HG02938 (cell line): ENCODE measurements at regions not wholly inside any gene's neighbourhood (a gene's known extent, or its start where the extent isn't known, plus 50 kb on each side); places are given as distances from the start of the nearest gene placed in this dataset.

Experiments used
- ATAC-seq: cut with Tn5 transposase; IDR thresholded peaks from one replicate; pipeline ENCODE4 v1.9.1; 2021; ENCODE audit warnings: mild to moderate bottlenecking, moderate library complexity; ENCODE audit not compliant: unreplicated experiment

DNA sequence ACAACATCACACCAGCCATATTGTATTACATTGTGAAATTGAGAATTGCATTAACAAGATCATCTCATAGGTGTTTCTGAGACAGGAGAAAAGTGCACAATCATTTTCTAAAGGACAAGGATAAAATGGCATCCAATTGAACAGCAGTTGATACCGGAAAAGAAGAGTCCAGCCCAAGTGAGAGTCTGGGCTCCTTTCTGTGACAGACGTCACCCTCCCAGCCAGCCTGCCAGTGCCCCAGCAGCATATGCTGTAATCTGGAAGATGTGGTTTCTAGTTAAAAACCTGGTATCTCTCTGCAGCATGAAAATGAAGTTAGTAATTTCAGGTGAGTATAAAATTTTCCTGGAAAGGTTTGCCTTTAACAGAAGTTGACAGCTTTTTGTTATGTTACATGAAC is 1531.7 kb upstream of the PIK3C3 start:
- ATAC-seq, result no peak

DNA sequence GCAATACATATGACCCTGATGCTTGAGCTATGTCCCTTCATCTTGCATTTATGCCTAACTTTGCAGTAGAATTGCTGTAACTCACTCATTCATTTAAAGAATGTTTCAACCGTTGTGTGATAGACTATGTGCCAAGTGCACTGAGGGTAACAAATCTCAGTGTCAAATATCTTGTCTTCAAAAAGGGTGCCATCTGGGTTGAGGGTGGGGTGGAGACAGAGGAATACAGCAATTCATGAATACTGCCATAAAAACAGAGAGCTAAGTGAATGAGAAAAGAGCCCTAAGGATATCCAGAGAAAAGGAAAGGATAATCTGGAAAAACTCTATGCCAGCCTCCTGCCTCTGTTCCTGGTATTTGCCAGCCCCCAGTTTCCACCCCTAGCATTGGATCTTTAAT is 1534.4 kb upstream of the PIK3C3 start:
- ATAC-seq, result no peak

DNA sequence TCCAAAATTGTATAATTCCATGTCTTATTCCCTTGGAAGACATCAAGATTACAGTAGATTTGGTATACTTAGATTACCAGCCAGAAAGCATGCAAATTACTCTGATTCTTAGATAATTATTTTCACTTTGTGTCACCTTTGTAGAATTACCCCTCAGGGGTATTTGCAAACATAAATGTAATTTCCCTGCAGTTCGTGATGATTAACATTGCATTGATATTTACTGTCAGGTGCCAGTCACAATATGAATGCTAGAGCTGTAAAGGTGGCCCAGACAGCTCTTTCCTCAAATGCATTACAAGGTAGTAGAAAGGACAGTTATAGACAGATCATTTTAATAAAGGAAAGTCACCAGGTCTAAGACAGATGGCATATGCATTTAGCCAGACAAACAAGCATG is 1537.5 kb upstream of the PIK3C3 start:
- ATAC-seq, result no peak

DNA sequence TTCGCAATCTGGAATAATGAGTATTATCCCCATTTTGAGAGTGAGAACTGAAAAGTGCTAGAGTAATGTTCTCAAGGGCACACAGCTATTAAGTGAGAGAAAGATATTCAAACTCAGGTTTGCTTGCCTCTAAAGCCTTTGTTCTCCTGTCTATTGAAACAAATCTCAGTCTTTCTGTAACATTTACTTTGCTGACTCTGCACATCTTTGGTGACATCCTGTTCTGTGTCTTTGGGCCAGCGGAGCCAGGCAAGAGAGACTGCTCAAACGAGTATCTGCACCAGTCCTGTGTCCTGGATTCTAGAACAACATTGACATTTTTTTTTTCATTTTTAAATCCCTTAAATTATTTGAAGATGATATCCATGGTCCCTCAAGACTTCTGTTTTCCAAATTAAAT is 1539.2 kb upstream of the PIK3C3 start:
- no peak for ATAC-seq

DNA sequence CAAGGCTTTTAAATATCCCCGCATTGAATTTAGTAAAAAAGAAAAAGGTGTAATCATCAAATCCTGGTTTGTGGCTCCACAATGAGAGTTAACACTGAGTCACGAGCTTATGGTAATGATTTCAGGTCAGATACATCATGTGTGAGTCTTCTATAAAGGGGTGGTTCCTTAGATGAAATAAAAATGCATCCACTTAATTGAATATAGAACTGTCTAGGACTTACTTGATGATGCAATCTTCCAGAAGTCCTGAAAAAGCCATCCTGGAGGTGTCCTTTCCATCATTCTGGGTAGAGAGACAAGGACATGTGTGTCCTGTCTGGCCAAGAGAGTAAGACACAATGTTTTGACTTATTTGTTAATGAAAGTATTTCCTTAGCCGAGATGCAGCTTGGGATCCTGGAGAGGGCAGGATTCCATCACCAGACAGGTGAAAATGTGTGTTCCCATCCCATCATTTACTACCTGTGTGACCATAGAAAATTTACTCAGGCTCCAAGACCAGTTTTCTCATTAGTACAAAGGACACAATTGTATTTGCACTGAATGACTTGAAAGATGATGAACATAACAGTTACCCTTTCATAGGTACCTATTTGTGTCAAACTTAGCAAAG is 1539.8 kb upstream of the PIK3C3 start:
- ATAC-seq, result no peak

DNA sequence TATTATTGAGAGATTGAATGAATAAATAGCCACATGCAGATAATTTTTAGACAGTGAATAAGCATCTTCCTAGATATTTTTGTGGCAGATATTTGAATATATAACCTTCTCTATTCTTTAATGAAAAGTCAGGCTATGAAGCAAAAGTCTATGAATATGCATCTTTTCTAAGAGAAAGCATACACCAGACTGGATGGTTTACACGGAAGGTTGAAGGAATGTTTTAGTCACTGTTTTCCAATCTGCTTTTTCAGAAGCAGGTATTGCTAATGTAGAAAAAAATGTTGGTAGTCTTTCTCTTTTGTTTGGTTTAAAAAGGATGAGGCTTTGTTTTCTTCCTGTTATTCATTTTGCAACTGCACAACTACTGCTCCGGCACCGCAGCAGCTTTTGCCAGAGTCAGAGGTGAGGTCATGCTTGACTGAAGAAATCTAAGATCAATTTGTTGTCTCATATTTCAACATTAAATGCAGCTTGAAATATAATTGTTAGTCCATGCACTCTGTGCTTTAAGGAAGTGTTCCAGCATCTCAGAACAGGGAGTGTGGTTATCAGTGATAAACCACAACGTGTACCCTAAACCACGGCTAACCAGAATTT is 1540.8 kb upstream of the PIK3C3 start:
- no peak for ATAC-seq

DNA sequence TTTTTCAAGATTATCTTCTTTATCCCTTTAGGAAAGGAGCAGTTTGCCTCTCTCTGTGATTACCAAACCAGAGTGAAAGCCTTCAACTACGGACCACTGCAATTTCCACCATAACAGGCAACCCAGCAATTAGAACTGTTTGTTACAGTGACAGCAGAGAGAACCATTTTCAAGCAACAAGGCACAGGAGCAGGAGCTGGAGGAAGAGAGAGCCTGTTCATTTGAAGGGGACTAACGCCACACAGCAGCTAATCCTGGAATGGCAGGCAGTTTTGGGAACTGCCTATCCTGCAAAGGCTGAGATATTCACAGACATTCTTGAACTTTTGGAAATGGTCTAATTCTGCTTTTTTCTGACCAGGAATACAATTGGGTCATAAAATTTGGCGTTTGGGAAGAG is 1541.9 kb upstream of the PIK3C3 start:
- no peak for ATAC-seq

DNA sequence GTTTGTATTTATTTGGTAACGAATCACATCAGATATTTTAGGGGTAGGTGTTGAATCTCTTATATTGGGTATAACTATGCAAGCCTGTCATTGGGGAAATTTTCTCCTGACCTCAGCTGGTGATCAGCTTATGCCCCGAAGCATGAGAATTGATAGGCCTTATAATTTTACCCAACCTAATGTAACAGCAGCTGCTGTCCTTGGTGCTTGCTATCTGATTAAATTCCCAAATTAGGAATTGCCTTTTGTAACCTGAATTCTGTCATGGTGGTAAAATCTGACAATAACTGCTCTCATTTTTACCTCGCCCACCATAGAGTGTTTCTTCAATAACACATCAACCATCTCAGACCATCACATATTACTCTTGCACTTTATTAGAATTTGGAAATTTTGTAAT is 1542.6 kb upstream of the PIK3C3 start:
- ATAC-seq, result no peak

DNA sequence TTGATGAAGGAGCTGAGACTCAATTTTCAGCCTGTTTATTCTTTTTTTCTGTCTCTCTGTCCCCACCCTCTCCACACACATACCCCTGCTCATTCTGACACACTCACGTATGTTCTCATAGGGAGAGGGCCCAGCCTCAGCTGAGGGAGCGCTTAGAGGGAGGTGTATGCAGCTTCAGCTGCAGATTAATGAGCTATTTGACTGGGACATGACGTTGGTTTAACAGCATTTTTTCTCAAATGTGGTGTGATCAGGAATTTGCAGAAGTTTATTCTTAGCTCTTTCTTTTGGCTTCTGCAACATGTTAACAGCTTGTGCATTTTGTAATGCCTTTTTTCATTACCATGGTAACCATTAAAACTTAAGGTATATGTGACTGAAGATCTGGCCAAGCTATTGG is 1547.1 kb upstream of the PIK3C3 start:
- no peak for ATAC-seq

DNA sequence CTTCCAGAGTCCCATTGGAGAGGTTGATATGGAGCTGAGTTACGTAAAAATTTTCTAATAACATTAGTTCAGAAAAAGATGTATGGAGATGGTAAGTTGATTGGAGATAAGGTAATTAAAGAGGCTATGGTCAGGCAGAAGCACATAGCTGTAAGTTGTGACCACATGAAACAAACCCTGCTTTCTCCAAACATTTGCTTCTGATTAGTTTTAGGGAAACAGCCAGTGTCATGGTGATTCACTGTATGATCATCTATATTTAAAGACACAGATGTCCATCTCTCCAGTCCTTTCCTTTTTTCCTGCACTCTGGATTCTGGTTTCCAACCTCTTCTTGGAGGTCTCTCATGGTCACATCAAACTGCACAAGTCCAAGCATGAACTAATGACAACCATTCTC is 1550.8 kb upstream of the PIK3C3 start:
- no peak for ATAC-seq

DNA sequence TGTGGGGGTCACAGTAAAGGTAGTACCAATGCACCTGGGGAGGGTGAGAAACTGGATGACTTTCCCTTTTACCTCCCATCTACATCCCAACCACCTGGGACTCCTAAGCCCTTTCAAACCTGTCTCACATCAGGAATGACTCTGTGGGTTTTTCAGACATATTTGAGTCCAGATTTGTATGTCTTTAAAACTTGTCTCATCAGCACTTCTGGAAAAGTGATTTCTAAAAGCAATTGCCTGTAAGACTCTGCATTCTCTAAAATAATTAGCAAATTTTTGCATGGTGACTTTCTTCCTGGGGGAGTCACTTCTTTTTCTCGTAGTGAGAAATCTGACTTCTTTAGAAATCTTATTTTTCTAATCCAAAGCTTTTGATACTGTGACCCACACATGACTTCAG is 1553.0 kb upstream of the PIK3C3 start:
- no peak for ATAC-seq

DNA sequence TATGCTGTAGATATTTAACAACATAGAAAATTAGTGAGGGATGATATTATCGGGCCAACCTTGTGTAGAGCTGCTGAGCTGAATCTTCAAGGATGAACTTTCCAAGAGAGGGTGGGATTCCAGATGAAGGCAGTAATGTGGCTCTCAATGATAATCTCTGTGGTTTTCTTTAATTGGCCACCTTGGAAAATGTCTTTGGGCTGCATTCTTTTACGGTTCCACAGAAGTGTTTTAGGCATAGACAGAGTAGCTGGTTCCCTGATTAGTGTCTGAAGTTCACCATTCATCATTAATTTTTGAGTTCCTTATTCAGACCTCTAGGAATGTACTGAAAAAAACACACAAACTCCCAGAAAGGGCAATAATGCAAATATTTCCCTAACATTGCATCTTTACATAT is 1566.9 kb upstream of the PIK3C3 start:
- ATAC-seq, result no peak

DNA sequence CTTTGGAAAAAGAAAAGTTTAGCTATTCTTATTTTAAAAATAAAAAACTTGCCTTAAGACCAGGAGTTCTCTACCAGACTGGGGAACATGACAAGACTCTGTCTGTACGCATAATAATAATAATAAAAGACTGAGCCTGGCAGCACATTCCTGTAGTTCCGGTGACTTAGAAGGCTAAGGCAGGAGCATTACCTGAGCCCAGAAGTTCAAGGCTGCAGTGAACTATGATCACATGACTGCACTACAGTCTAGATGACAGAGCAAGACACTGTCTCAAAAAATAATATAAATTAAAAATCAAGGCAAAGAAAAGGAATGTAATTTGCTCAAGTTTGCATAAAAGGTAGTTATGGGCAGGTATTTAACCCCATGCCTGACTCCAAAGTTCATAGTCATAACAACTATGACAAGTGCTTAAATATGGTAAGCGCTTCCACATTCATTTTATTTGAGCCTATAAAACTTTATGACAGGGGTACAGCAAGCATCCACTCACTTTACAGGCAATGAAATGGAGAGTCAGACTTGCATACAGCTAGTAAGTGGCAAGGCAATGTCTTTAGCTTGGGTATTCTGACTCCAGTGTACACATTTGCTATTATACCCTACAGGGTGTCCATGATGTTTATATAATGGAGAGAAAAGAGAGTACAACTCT is 1567.8 kb upstream of the PIK3C3 start:
- no peak for ATAC-seq

DNA sequence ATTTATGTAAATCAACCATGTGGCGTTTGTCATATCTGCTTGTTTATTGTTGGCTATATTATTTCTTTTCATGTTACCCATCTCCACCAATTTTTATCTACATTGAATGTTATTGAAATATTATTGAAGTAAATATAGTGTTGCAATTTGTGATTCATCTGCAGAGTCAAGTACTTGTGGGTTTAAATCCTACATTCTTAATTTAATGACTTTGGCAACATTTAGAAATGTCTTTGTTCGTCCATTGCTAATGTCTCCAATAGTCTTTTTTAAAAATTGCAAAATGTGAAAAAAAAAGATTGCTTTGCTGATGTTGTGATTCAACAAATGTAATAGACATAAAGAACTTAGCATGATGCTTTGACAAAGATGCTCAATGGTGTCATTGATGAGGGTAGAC is 1572.8 kb upstream of the PIK3C3 start:
- no peak for ATAC-seq

DNA sequence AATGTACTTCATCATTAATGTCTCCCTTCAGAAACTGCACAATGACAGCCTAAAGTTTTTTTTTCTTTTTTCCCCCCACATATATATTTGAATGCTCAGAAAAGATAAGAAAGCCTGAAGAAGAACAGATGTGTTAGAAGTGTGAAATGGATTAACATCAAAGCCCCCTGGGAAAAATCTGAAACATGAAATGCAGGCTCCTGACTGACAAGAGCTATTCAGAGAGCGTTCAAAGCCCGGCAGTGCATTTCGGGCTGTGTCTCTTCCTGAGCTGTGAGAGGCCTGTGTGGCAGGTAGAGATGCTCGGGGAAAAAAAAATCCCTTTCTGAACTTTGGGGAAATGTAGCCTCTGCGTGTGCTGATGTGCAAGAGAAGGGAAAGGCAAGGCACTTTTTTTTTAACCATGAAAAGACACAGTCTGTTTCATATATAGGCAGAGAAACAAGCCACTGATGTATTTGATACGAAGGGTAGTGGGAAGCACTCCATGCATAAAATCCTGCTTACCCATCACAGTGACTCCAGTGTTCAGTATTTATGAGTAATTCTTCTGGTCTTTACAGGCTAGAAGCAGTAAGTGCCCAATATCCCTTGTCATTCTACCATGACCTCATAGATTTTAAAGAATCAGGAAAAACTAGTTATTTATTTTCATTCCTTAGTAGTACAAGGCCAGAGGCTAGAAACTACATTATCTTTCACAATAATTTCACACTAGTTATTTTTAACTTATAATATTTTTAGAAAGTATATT is 1574.2 kb upstream of the PIK3C3 start:
- ATAC-seq, result no peak

DNA sequence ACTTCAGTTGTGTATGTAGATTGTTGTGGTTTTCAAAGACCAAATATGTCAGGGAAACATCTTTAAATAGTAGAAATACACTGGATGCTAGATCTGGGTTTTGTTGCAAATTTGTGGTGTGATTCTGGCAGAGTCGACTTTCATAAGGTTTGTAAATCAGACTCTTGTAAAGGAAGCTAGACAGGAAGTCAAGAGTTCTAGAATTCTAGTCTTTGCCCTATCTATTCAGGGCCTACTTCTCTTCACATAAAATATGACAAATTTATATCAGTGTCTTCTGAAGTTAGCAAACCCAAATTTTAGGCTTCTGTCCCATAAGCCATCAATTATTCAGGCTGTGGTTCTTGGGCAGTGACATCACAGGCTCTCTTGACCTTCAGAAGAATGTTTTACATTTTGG is 1579.2 kb upstream of the PIK3C3 start:
- no peak for ATAC-seq

DNA sequence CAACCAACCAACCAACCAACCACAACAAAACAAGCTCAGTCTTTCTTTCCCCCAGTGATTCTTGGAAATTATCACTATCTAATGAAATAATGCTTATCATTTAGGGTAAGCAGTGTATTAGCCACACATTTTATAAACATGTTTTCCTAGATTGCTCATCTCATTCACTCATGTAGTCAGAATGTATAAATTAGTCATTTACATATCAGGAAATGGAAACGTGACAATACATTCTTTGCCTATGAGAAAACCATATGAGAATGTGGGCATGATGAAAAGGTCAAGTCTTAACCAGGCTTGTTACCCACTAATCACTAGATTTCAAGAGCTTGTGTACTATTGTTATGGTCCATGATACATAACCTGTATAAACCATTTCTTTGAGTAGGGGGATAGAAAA is 1583.4 kb upstream of the PIK3C3 start:
- ATAC-seq, result no peak

DNA sequence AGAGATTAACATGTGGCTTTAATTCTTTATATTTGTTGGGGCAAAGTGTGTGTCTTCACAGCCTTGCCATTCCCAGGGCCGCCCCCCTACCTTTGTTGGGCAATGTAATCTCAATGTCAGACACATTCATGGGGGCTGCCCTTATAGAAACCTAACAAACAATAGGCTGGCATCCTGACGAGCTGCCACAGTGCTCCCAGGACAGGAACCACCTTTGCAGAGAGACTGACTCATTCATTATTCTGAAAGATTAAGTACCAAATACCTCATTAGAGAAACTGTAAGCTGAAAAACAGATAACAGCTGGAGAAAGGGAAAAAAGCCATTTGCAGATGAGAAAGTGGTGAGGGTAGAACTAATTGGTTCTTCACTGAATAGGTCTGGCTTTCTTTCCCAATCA is 1587.5 kb upstream of the PIK3C3 start:
- ATAC-seq, result no peak

DNA sequence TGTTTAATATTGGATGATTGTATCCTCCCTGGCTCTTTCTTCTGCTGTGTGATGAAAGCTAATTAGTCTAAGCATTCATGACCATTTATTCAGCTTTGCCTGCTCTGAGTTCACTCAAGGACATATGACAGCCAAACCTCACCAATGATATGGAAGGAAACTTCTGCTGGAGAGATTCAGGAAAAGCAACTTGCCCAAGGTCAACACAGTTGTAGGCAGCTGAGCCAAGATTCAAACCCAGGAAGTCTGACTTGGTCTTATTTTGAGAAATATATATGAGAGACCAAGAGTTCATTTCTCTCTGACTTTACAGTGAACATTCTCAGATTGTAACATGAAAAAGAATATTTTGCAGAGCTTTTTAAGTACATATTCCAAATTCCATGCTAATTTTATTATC is 1588.5 kb upstream of the PIK3C3 start:
- ATAC-seq, result no peak

DNA sequence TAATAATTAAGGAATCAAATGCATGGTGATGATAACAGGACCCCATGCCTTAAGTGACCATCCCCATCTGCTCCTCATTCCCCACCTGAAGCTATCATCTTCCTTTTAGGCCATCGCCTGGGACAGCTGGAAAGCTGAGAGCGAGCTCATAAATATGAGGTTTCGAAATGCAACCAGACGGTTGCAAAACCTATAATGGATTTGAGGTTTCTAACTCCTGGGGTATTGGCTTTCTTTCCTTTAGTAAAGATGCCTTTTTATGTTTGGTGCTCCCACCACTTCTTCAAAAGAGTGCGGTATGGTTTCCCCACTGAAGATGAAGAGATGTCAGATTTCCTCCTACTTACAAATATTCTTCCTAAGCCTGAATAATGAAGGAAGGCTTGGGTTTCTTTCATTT is 1589.5 kb upstream of the PIK3C3 start:
- ATAC-seq, result no peak

DNA sequence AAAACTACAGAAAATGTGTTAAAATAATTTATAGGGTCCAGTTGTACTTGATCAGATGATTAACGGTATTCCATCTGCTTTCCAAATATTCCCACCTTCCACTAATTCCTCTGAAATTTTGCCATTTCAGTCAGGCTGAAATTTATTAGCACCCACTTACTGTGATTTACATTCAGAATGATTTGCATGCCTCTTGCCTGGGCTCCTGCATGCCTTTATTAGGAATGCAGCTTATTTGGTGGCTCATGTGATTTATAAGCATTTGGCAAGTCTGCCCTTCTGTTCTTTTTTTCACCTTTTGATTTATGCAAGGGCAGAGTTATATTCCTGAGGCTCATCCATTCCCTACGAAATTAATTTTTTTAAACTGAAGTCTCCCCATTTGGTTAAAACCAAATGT is 1594.5 kb upstream of the PIK3C3 start:
- ATAC-seq, result no peak

DNA sequence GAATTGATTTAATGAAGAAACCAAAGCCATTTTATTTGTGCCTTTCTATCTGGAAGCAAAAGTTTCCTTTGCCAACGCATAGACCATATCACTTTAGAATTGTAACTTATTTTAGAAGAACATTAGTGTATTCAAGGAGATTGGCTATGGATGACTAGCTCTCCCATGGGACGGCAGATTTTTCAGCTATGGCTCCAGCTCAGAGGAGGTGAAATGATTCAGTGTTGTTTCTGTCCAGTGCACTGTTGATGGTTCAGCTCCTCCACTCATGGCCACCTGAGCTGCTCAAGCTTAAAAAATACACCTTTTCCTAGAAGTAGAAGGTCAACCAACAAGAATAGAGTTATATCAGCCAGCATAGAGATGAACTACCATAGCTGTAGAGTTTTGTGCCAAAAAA is 1597.5 kb upstream of the PIK3C3 start:
- no peak for ATAC-seq
